Coronary artery (tissue), 2 donors: ENCODE measurements at regions not wholly inside any gene's neighbourhood (a gene's known extent, or its start where the extent isn't known, plus 50 kb on each side); places are given as distances from the start of the nearest gene placed in this dataset.

ENCODE experiments used
- DNase-seq: peaks from one replicate; pipeline ENCODE4 v3.0.0-alpha.2; 2017; ENCODE audit warnings: low spot score
- H3K27ac ChIP-seq, 2 donors: fragments of 200-600 bp; sonication (generic); one replicate each; pipeline ENCODE4 v1.5.1; 2016 to 2019
- H3K4me3 ChIP-seq: fragments of 200-600 bp; sonication (generic); 2 replicates; pipeline ENCODE4 v1.5.1; 2016; ENCODE audit warnings: mild to moderate bottlenecking, moderate library complexity
- TF ChIP-seq, protein P1 (sequence below): fragments of 200-600 bp; sonication (generic); IDR thresholded peaks from one replicate; pipeline ENCODE4 v1.5.1; 2019; ENCODE audit warnings: antibody characterized with exemption

DNA sequence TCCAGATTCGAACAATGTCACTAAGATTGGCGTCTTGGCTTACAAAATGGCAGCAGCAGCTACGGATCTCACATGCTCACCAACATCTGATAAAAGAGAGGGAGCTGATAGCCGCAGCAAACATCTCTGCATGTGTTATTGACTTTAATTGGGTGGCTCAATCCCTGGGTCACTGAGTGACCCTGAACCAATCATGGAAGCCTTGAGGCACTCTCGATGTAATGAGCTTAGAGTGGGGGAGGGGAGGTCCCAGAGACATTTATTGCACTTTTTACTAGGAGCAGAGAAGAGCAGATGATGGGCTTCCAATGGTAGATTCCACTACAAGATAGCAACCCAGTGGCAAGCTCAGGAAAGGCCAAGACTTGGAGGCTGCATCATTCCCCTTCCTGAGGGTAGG, 238.7 kb downstream of the BMP7 start:
- no peak for DNase-seq
- Histone ChIP-seq H3K27ac (no peak overlapping the region), H3K4me3 (no peak overlapping the region)
- TF ChIP-seq, protein P1, sequence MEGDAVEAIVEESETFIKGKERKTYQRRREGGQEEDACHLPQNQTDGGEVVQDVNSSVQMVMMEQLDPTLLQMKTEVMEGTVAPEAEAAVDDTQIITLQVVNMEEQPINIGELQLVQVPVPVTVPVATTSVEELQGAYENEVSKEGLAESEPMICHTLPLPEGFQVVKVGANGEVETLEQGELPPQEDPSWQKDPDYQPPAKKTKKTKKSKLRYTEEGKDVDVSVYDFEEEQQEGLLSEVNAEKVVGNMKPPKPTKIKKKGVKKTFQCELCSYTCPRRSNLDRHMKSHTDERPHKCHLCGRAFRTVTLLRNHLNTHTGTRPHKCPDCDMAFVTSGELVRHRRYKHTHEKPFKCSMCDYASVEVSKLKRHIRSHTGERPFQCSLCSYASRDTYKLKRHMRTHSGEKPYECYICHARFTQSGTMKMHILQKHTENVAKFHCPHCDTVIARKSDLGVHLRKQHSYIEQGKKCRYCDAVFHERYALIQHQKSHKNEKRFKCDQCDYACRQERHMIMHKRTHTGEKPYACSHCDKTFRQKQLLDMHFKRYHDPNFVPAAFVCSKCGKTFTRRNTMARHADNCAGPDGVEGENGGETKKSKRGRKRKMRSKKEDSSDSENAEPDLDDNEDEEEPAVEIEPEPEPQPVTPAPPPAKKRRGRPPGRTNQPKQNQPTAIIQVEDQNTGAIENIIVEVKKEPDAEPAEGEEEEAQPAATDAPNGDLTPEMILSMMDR: no peak

DNA sequence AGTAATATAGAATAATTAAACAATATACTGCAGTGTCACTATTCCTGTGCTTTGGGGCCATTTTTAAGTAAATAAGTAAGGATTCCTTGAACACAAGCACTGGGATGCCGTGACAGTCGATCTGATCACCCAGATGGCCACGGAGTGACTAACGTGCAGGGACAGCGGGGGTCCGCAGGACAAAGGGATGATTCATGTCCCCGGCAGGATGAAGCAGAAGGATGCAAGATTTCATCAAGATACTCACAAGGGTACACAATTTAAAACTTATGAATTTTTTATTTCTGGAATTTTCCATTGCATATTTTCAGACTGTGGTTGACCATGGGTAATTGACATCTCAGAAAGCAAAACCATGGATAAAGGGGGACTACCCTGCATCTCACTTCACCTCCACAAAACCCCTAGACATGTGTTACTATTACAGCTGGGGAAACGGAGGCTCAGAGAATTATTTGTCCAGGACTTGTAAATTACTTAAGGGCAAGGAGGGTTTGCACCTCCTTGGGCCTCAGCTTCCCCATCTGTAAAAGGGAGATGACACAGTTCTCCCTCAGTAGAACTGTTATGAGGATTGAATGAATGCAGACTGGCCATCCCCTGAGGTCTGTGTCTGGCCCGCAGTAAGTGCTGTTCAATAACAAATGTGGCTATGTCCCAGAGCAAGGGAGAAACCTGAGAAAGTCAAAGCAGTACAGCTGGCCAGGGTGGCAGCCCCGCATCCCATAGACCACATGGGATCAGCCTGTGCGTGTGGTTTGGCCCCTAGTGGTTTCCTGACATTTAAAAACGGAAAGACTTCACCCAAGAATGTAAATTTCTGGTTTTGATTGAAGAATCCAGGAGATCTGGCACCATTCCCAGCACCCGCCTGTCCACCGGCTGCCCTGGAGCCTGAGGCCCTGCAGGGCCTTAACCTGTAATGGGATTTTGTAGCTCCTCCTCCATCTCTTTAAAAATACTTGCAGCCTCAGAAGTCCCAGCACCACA, 235.5 kb downstream of the BMP7 start:
- H3K27ac ChIP-seq: no peak overlapping the region
- TF ChIP-seq, protein P1: no peak
- DNase-seq: no peak
- no peak overlapping the region for H3K4me3 ChIP-seq

DNA sequence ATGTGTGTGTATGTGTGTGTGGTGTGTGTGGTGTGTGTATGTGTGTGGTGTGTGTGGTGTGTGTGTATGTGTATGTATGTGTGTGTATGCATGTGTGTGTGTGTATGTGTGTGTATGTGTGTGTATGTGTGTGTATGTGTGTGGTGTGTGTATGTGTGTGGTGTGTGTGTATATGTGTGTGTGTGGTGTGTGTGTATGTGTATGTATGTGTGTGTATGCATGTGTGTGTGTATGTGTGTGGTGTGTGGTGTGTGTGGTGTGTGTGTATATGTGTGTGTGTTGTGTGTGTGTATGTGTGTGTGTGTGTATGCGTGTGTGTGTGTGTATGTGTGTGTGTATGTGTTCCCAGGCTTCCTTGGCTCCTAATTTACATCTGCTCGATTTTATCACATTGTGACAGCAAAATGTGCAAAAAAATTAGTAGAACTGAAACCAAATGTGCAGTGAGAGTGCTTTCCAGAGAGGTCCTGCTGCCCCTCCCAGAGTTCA, 234.5 kb downstream of the BMP7 start:
- H3K27ac ChIP-seq: no peak overlapping the region
- no peak for DNase-seq
- no peak overlapping the region for H3K4me3 ChIP-seq
- TF ChIP-seq, protein P1: no peak

DNA sequence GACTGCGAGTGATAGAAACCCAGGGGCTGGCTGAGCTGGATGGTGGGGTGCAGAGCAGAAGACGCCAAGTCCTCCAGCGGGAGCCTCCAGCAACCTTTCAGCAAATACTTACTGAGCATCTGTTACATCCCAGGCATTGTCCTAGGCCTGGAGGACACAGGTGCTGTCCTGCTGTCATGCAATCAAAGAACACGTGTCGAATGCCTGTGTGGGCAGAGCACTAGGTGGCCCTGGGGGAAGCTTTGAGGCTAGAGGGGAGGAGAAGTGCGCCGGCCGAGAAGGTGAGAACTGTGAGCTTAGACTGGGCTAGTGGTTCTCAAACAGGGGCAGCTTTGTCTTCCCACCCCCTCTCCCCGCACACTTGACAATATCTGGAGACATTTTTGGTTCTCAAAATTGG, 233.6 kb downstream of the BMP7 start:
- no peak for DNase-seq
- TF ChIP-seq, protein P1: no peak
- Histone ChIP-seq H3K4me3 (no peak overlapping the region), H3K27ac (no peak overlapping the region)

DNA sequence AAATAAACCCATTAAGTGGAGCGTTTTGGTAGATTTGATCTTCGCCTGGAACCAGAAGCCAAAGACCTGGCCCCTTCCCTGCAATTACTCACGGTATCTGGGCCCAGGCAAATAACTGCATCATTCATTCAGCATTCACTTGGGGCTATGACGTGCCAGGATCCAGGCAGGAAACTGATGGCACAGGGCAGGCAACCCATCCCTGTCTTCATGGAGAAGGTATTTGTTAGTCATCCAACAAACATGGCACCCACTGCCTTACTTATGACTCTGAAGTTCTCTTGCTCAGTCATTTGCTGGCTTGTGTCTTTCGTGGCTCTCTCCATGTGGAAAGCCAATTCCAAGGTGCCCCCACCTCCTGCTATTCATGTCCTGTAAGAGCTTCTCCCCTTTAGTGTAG, 232.4 kb downstream of the BMP7 start:
- Histone ChIP-seq H3K4me3 (no peak overlapping the region), H3K27ac (no peak overlapping the region)
- no peak for DNase-seq
- TF ChIP-seq, protein P1: no peak

DNA sequence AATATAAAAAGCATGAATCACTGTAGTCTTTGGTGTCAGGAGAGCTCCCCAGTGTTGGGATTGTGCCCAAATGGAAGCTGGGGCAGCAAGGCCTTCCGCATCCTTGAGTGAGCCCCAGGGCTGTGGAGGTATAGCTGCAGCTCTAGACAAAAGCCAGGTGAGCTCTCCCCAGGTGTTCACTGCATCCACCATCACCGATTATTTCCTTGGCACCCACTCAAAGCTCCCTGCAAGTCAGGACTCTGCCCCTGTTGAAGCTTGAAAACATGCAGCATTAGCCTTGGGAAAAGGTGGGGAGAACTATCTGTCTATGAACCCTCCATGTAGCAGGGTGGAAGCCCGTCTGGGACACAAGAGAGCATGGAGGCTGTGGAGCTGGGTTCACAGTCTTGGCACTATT, 228.8 kb downstream of the BMP7 start:
- TF ChIP-seq, protein P1: no peak
- DNase-seq: no peak
- no peak overlapping the region for H3K4me3 ChIP-seq
- no peak overlapping the region for H3K27ac ChIP-seq
